ENCODE measurements at regions not wholly inside any gene's neighbourhood (a gene's known extent, or its start where the extent isn't known, plus 50 kb on each side); places are given as distances from the start of the nearest gene placed in this dataset.
"Not testable (repeated sequence)": the region's sequence is repeated elsewhere in the genome, so short reads cannot be mapped to it uniquely, and the experiment has no call there.

- H2BK20ac ChIP-seq (ENCODE audit: low read depth, low read length, poor library complexity, severe bottlenecking) = no peak overlapping the region
- H3K23ac ChIP-seq (ENCODE audit: insufficient read length, low read depth, low read length) = no peak overlapping the region
- peaks cover under 1% of the 10 kb centered on the region; the same call in 1 of the 2 replicates for H3K4me1 ChIP-seq (ENCODE audit: insufficient read depth, low read length)
- Mint-ChIP-seq H3K27me3 (ENCODE audit: low read depth) (peaks cover 8% of the 10 kb centered on the region), H3K36me3 (ENCODE audit: insufficient read depth in 1 of 3, low read depth in 3 of 3) (no peaks in the 10 kb centered on the region; a peak in 1 of 7 replicates), H3K4me3 (no peak overlapping the region), H3K27ac (no peak overlapping the region), H3K9me3 (no peaks in the 10 kb centered on the region), H3K4me1 (peaks cover 6 to 7% of the 10 kb centered on the region in 2 experiments)
- no peak overlapping the region for H3K14ac ChIP-seq (ENCODE audit: insufficient read depth, low read length)
- no peak overlapping the region for H2AFZ ChIP-seq (ENCODE audit: low read length)
- H4K5ac ChIP-seq (ENCODE audit: insufficient read length, low read depth, low read length) = no peak overlapping the region
- no peak overlapping the region for H3K18ac ChIP-seq (ENCODE audit: insufficient read length, low read depth, low read length)
- H3K27me3 ChIP-seq (ENCODE audit: insufficient read depth, low read length) = no peaks in the 10 kb centered on the region
- DNase-seq = no peak
- no peak overlapping the region for H3K4ac ChIP-seq (ENCODE audit: low read depth, low read length)
- no peaks in the 10 kb centered on the region for H3K79me2 ChIP-seq (ENCODE audit: insufficient read depth, low read length)
- H2AK5ac ChIP-seq (ENCODE audit: insufficient read length, low read length) = no peak overlapping the region
- H2BK120ac ChIP-seq (ENCODE audit: low read depth, low read length, poor library complexity, severe bottlenecking) = no peak overlapping the region
- H3K4me2 ChIP-seq (ENCODE audit: insufficient read depth, insufficient read length, low read length) = no peak overlapping the region
- no peak overlapping the region for H3T11ph ChIP-seq (ENCODE audit: low read length)
- no peak overlapping the region for H2BK15ac ChIP-seq (ENCODE audit: low read depth, low read length)
- no peak overlapping the region for H2BK12ac ChIP-seq (ENCODE audit: insufficient read length, low read depth, low read length)
- no CpG with 5 or more reads among the region's 13 CpGs for WGBS (ENCODE audit: extremely low coverage, insufficient read length, low lambda C conversion rate)
- TF ChIP-seq CTCF (conservative IDR thresholded peaks at IDR 0.05) = no peak
- no peaks in the 10 kb centered on the region for H3K9me3 ChIP-seq (ENCODE audit: control insufficient read depth, low read depth, low read length)
- no peak overlapping the region for H3K27ac ChIP-seq (ENCODE audit: insufficient read length, low read depth, low read length)
- H3K56ac ChIP-seq (ENCODE audit: insufficient read length, low read depth, low read length) = no peak overlapping the region
- no peaks in the 10 kb centered on the region for H3K79me1 ChIP-seq (ENCODE audit: insufficient read depth, low read depth, low read length, poor library complexity, severe bottlenecking)
- H4K91ac ChIP-seq (ENCODE audit: insufficient read length, low read depth, low read length) = no peak overlapping the region
- no peaks in the 10 kb centered on the region for H3K23me2 ChIP-seq (ENCODE audit: insufficient read length, low read depth, low read length, poor library complexity, severe bottlenecking)
- no peak overlapping the region for H2BK5ac ChIP-seq (ENCODE audit: insufficient read length, low read length)
- H4K20me1 ChIP-seq (ENCODE audit: control insufficient read depth, insufficient read depth, insufficient read length) = no peaks in the 10 kb centered on the region
- H4K8ac ChIP-seq (replicated peaks; ENCODE audit: insufficient read length, low read depth, low read length) = no peak overlapping the region
- no peak overlapping the region for H3K9ac ChIP-seq (ENCODE audit: extremely low read depth, insufficient read length, low read length)
These were observed 544.6 kb upstream of the B3GAT1 start for GRCh38 chr11:134956450-134957210.

GRCh38 chr11:134955970-134956369 lies 543.9 kb upstream of the B3GAT1 start:
- H4K8ac ChIP-seq (replicated peaks; ENCODE audit: insufficient read length, low read depth, low read length); H3K9me3 ChIP-seq (ENCODE audit: control insufficient read depth, low read depth, low read length); H2AK5ac ChIP-seq (ENCODE audit: insufficient read length, low read length); H3K9me3 Mint-ChIP-seq; H3K27ac Mint-ChIP-seq; H3K27ac ChIP-seq (ENCODE audit: insufficient read length, low read depth, low read length); H3K9ac ChIP-seq (ENCODE audit: extremely low read depth, insufficient read length, low read length); H3K4ac ChIP-seq (ENCODE audit: low read depth, low read length); H3K27me3 Mint-ChIP-seq (ENCODE audit: low read depth); H4K5ac ChIP-seq (ENCODE audit: insufficient read length, low read depth, low read length); H3K36me3 Mint-ChIP-seq (ENCODE audit: insufficient read depth in 1 of 3, low read depth in 3 of 3); H3K4me2 ChIP-seq (ENCODE audit: insufficient read depth, insufficient read length, low read length); DNase-seq; H2BK15ac ChIP-seq (ENCODE audit: low read depth, low read length); H3K79me1 ChIP-seq (ENCODE audit: insufficient read depth, low read depth, low read length, poor library complexity, severe bottlenecking); H2BK5ac ChIP-seq (ENCODE audit: insufficient read length, low read length); H2BK12ac ChIP-seq (ENCODE audit: insufficient read length, low read depth, low read length); H3K18ac ChIP-seq (ENCODE audit: insufficient read length, low read depth, low read length); H3K23me2 ChIP-seq (ENCODE audit: insufficient read length, low read depth, low read length, poor library complexity, severe bottlenecking); H3T11ph ChIP-seq (ENCODE audit: low read length); H2BK20ac ChIP-seq (ENCODE audit: low read depth, low read length, poor library complexity, severe bottlenecking); H4K20me1 ChIP-seq (ENCODE audit: control insufficient read depth, insufficient read depth, insufficient read length); H2AFZ ChIP-seq (ENCODE audit: low read length); H3K23ac ChIP-seq (ENCODE audit: insufficient read length, low read depth, low read length); H3K27me3 ChIP-seq (ENCODE audit: insufficient read depth, low read length); H3K56ac ChIP-seq (ENCODE audit: insufficient read length, low read depth, low read length); H4K91ac ChIP-seq (ENCODE audit: insufficient read length, low read depth, low read length); H3K14ac ChIP-seq (ENCODE audit: insufficient read depth, low read length); H2BK120ac ChIP-seq (ENCODE audit: low read depth, low read length, poor library complexity, severe bottlenecking); H3K4me1 ChIP-seq (ENCODE audit: insufficient read depth, low read length); H3K4me3 Mint-ChIP-seq; H3K79me2 ChIP-seq (ENCODE audit: insufficient read depth, low read length): not testable (repeated sequence)
- no CpG with 5 or more reads among the region's 4 CpGs for WGBS (ENCODE audit: extremely low coverage, insufficient read length, low lambda C conversion rate)
- H3K4me1 Mint-ChIP-seq = peaks cover 12 to 13% of the 10 kb centered on the region in 2 experiments
